Mesenchymal stem cell (in vitro differentiated cells and primary cell): ENCODE measurements at regions not wholly inside any gene's neighbourhood (a gene's known extent, or its start where the extent isn't known, plus 50 kb on each side); places are given as distances from the start of the nearest gene placed in this dataset.

Experiments
- DNase-seq: peaks from one replicate; pipeline ENCODE4 v3.0.0-alpha.2; 2013
- H2AFZ ChIP-seq: one replicate; pipeline ENCODE4 v1.6.1; 2013; ENCODE audit warnings: low read depth, mild to moderate bottlenecking, control low read depth, inconsistent platforms, low read length, moderate library complexity
- H2AK5ac ChIP-seq: 2 replicates; pipeline ENCODE4 v1.6.1; 2013; ENCODE audit warnings: low read length, moderate library complexity, mild to moderate bottlenecking, inconsistent platforms; ENCODE audit not compliant: severe bottlenecking
- H2BK120ac ChIP-seq: one replicate; pipeline ENCODE4 v1.6.1; 2013; ENCODE audit warnings: low read depth, mild to moderate bottlenecking, inconsistent platforms, low read length, moderate library complexity
- H2BK12ac ChIP-seq, 2 experiments: one replicate each; pipeline ENCODE4 v1.6.1; 2013; ENCODE audit warnings: inconsistent platforms in 2 of 2, low read length in 2 of 2, mild to moderate bottlenecking in 2 of 2, moderate library complexity in 2 of 2, control low read depth in 1 of 2
- H2BK15ac ChIP-seq: one replicate; pipeline ENCODE4 v1.6.1; 2013; ENCODE audit warnings: mild to moderate bottlenecking, low read depth, inconsistent platforms; ENCODE audit not compliant: poor library complexity, severe bottlenecking
- H2BK5ac ChIP-seq: 2 replicates; pipeline ENCODE4 v1.6.1; 2013; ENCODE audit warnings: low read depth, mild to moderate bottlenecking, low read length, control low read depth, inconsistent platforms; ENCODE audit not compliant: poor library complexity, severe bottlenecking
- H3K14ac ChIP-seq, 2 experiments: one replicate each; pipeline ENCODE4 v1.6.1; 2013; ENCODE audit warnings: inconsistent platforms in 2 of 2, low read length in 2 of 2, control low read depth in 1 of 2, mild to moderate bottlenecking in 1 of 2, moderate library complexity in 1 of 2
- H3K18ac ChIP-seq, 2 experiments: one replicate each; pipeline ENCODE4 v1.6.1; 2013; ENCODE audit warnings: inconsistent platforms in 2 of 2, low read length in 2 of 2, control low read depth in 1 of 2, low read depth in 1 of 2, mild to moderate bottlenecking in 1 of 2
- H3K23ac ChIP-seq, 2 experiments: one replicate each; pipeline ENCODE4 v1.6.1; 2013; ENCODE audit warnings: inconsistent platforms in 2 of 2, low read length in 2 of 2, mild to moderate bottlenecking in 2 of 2, moderate library complexity in 2 of 2, control low read depth in 1 of 2
- H3K27ac ChIP-seq: 2 replicates; pipeline ENCODE4 v1.5.1; 2013; ENCODE audit warnings: mild to moderate bottlenecking, moderate library complexity, low read length, control low read depth, inconsistent platforms; ENCODE audit not compliant: poor library complexity, severe bottlenecking
- H3K27me3 ChIP-seq, 2 experiments: 2 replicates each; pipeline versions ENCODE4 v1.6.1 to v1.7.0; 2013; ENCODE audit warnings: low read length in 2 of 2, mild to moderate bottlenecking in 2 of 2, moderate library complexity in 2 of 2, control low read depth in 1 of 2, inconsistent platforms in 1 of 2; ENCODE audit not compliant: control insufficient read depth in 1 of 2, insufficient read depth in 1 of 2
- H3K36me3 ChIP-seq, 2 experiments: 2 replicates each; pipeline versions ENCODE4 v1.6.1 to v1.7.0; 2013; ENCODE audit warnings: low read length in 2 of 2, control low read depth in 1 of 2, inconsistent platforms in 1 of 2, low read depth in 1 of 2, mild to moderate bottlenecking in 1 of 2; ENCODE audit not compliant: insufficient read depth in 2 of 2, control insufficient read depth in 1 of 2
- H3K4ac ChIP-seq, 2 experiments: one replicate each; pipeline ENCODE4 v1.6.1; 2013; ENCODE audit warnings: inconsistent platforms in 2 of 2, low read length in 2 of 2, mild to moderate bottlenecking in 2 of 2, moderate library complexity in 2 of 2, control low read depth in 1 of 2, low read depth in 1 of 2
- H3K4me1 ChIP-seq: 2 replicates; pipeline ENCODE4 v1.6.1; 2013; ENCODE audit warnings: low read depth, low read length, control low read depth; ENCODE audit not compliant: control insufficient read depth, insufficient read depth
- H3K4me2 ChIP-seq: 2 replicates; pipeline ENCODE4 v1.6.1; 2013; ENCODE audit warnings: low read length, mild to moderate bottlenecking, inconsistent platforms; ENCODE audit not compliant: poor library complexity, severe bottlenecking
- H3K4me3 ChIP-seq, 2 experiments: 2 replicates each; pipeline versions ENCODE4 v1.5.1 to v1.7.0; 2013; ENCODE audit warnings: low read length in 2 of 2, mild to moderate bottlenecking in 2 of 2, control low read depth in 1 of 2, low read depth in 1 of 2; ENCODE audit not compliant: insufficient read depth in 1 of 2
- H3K79me1 ChIP-seq: replicated peaks from 2 replicates; pipeline ENCODE4 v1.6.1; 2013; ENCODE audit warnings: mild to moderate bottlenecking, control low read depth, low read length, inconsistent platforms; ENCODE audit not compliant: poor library complexity, severe bottlenecking
- H3K9ac ChIP-seq: 2 replicates; pipeline ENCODE4 v1.7.0; 2013; ENCODE audit warnings: mild to moderate bottlenecking, low read length, moderate library complexity
- H3K9me3 ChIP-seq: 2 replicates; pipeline ENCODE4 v1.7.0; 2013; ENCODE audit warnings: mild to moderate bottlenecking, low read length; ENCODE audit not compliant: control insufficient read depth
- H4K8ac ChIP-seq: one replicate; pipeline ENCODE4 v1.6.1; 2013; ENCODE audit warnings: inconsistent platforms, mild to moderate bottlenecking, low read length, moderate library complexity
- H4K91ac ChIP-seq: one replicate; pipeline ENCODE4 v1.6.1; 2013; ENCODE audit warnings: mild to moderate bottlenecking, low read length, inconsistent platforms
- WGBS: methylation state at CpG from one replicate; pipeline ENCODE4 v1.1.7; 2013; ENCODE audit warnings: mixed read lengths; 5-methylcytosine and 5-hydroxymethylcytosine counted together

DNA sequence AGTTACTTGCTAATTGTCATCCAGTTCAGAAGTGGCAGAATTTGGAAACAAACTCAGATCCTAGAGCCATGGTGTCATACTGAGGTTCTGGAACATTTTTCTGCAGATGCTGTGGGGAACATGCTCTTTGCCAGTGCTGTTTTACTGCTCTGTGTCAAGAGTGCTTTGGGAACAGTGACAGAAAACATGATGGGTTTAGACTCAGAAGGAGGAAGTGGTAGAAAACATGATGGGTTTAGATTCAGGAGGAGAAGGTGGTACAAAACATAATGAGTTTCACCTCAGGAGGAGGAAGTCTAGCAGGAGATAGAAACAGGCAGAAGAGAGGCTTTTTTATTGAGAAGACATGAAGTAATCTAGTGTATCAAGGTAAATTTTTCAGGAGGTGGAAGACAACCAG, 815.5 kb downstream of the DHX35 start:
- no peaks in the 10 kb centered on the region for H3K79me1 ChIP-seq
- no peak overlapping the region for H2BK12ac ChIP-seq
- DNase-seq = no peak
- no peak overlapping the region for H3K27ac ChIP-seq
- H3K9me3 ChIP-seq = peaks cover 14% of the 10 kb centered on the region
- H3K14ac ChIP-seq = peak overlapping the region in 1 of 2 experiments; percentile 15
- no peak overlapping the region for H2BK5ac ChIP-seq
- no peak overlapping the region for H2AK5ac ChIP-seq
- H2BK15ac ChIP-seq = no peak overlapping the region
- H4K91ac ChIP-seq = no peak overlapping the region
- no peaks in the 10 kb centered on the region for H3K36me3 ChIP-seq
- no peak overlapping the region for H2BK120ac ChIP-seq
- no peak overlapping the region for H3K18ac ChIP-seq
- H3K9ac ChIP-seq = no peak overlapping the region
- H3K23ac ChIP-seq = no peak overlapping the region
- peaks cover 1% of the 10 kb centered on the region for H3K4me1 ChIP-seq
- H2AFZ ChIP-seq = no peak overlapping the region
- H3K27me3 ChIP-seq = peaks cover 0 to 26% of the 10 kb centered on the region in 2 experiments
- no peak overlapping the region for H3K4me3 ChIP-seq
- H3K4ac ChIP-seq = no peak overlapping the region
- H3K4me2 ChIP-seq = no peak overlapping the region
- no peak overlapping the region for H4K8ac ChIP-seq

DNA sequence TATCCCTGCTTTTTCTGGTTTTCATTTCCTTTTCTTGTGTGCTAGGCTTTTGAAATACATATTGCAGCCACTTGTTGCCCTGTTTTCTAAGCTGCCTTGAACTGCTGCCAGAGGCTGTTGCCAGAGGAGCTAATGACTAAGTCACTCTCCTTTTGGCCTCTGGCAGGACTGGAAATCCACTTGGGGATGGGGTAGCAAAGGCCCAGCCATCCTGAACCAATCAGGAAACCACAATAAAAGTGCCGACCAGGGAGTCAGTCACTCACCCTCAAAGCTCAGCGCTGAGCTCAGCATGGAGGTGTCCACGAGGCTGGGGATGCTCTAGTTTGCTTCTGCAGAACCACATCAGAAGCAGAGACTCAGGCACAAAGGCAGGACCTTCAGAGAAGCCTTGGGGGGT, 813.0 kb downstream of the DHX35 start:
- H4K8ac ChIP-seq = no peak overlapping the region
- peaks cover 18% of the 10 kb centered on the region for H3K9me3 ChIP-seq
- no peak overlapping the region for H3K23ac ChIP-seq
- H2BK5ac ChIP-seq = no peak overlapping the region
- no peak overlapping the region for H3K14ac ChIP-seq
- no peak overlapping the region for H3K9ac ChIP-seq
- no peak for DNase-seq
- no peaks in the 10 kb centered on the region for H3K79me1 ChIP-seq
- no peak overlapping the region for H2AFZ ChIP-seq
- no peak overlapping the region for H3K4ac ChIP-seq
- no peak overlapping the region for H2BK120ac ChIP-seq
- no peak overlapping the region for H2AK5ac ChIP-seq
- 70% methylated on average over 3 of the region's 3 CpGs for WGBS
- H3K4me3 ChIP-seq = no peak overlapping the region
- H2BK12ac ChIP-seq = no peak overlapping the region
- H3K18ac ChIP-seq = no peak overlapping the region
- H3K27me3 ChIP-seq = peaks cover 0 to 26% of the 10 kb centered on the region in 2 experiments
- no peaks in the 10 kb centered on the region for H3K36me3 ChIP-seq
- H3K4me2 ChIP-seq = no peak overlapping the region
- no peak overlapping the region for H2BK15ac ChIP-seq
- no peak overlapping the region for H3K27ac ChIP-seq
- peaks cover 1% of the 10 kb centered on the region for H3K4me1 ChIP-seq
- H4K91ac ChIP-seq = no peak overlapping the region

DNA sequence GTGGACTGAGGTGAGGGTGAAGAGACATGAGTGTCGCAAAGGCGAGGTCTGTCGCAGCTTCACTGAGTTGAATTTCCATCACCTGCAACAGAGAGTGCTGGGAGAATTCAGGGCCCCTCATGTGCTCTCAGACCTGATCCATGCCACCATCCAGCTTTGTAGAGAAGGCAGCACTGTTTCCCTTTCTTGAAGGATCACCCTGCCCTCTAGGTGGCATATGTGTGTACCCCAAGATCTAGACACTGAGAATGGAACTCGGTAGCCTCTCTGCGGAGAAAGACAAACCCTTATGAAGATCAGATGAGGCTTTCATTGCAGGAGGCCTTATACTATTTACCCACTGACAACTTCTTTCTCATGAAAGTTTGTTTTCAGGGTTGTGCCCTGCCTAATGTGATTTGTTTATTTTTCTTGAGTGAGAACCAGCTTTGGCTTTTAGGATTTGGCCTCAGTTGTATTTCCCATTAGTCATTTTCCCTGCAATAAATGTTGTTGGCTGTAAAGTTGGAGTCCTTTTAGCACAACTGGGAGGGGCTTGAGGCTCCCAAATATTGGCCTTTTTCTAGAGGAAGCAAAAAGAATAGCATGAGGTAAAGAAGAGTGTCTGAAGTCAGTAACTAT, 811.3 kb downstream of the DHX35 start:
- Histone ChIP-seq H3K4me3 (no peak overlapping the region), H2BK120ac (no peak overlapping the region), H2BK5ac (no peak overlapping the region), H2AFZ (no peak overlapping the region), H4K8ac (no peak overlapping the region), H3K4ac (no peak overlapping the region), H3K14ac (no peak overlapping the region), H3K4me1 (no peaks in the 10 kb centered on the region), H3K18ac (no peak overlapping the region), H3K36me3 (no peaks in the 10 kb centered on the region), H3K9me3 (peaks cover 26% of the 10 kb centered on the region), H2AK5ac (no peak overlapping the region), H3K79me1 (no peaks in the 10 kb centered on the region), H3K27me3 (peaks cover 0 to 15% of the 10 kb centered on the region in 2 experiments), H3K4me2 (no peak overlapping the region), H2BK15ac (no peak overlapping the region), H3K9ac (no peak overlapping the region), H3K23ac (no peak overlapping the region), H4K91ac (no peak overlapping the region), H2BK12ac (no peak overlapping the region), H3K27ac (no peak overlapping the region)
- WGBS = 90% methylated on average over 5 of the region's 5 CpGs
- no peak for DNase-seq

DNA sequence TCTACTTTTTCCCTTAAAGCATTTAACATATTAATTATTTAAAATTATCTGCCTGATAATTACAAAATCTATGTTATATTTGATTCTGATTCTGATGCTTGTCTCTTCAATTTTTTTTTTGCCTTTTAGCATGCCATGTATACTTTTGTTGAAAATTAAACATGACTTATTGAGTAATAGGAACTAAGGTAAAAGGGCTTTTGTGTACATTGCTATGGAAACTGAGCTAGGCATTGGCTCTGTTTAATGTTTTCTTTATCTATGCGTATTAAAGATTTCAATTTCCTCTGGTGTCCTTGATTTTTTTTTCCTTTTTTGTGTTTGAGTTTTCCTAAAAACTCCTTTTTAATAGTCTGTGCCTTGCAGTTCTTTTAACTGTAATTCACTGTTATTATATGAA, 805.2 kb downstream of the DHX35 start:
- Histone ChIP-seq H3K4ac (no peak overlapping the region), H3K27me3 (no peaks in the 10 kb centered on the region), H3K14ac (no peak overlapping the region), H4K8ac (no peak overlapping the region), H2BK12ac (no peak overlapping the region), H3K27ac (no peak overlapping the region), H2AK5ac (no peak overlapping the region), H3K9ac (no peak overlapping the region), H3K18ac (no peak overlapping the region), H3K4me1 (no peaks in the 10 kb centered on the region), H4K91ac (no peak overlapping the region), H2BK120ac (no peak overlapping the region), H2AFZ (no peak overlapping the region), H3K4me2 (no peak overlapping the region), H3K23ac (no peak overlapping the region), H3K4me3 (no peak overlapping the region), H3K9me3 (peaks cover 37% of the 10 kb centered on the region), H3K36me3 (no peaks in the 10 kb centered on the region), H3K79me1 (no peaks in the 10 kb centered on the region), H2BK5ac (no peak overlapping the region), H2BK15ac (no peak overlapping the region)
- no CpG with 5 or more reads among the region's 1 CpG for WGBS
- DNase-seq = no peak
